ENCODE measurements at regions not wholly inside any gene's neighbourhood (a gene's known extent, or its start where the extent isn't known, plus 50 kb on each side); places are given as distances from the start of the nearest gene placed in this dataset.

DNA sequence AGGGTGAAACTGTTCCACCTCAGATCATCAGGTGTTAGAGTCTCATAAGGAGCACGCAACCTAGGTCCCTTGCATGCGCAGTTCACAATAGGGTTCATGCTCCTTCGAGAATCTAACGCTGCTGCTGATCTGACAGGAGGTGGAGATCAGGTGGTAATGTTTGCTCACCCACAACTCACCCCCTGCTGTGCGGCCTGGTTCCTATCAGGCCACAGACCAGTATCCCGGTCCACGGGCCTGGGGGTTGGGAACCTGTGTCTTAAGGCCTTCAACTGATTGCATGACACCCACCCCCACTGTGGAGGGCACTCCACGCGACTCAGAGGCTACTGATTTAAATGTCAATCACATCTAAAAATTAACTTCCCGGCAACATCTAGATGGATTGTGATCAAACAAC, 411.2 kb upstream of the SULF2 start:
- TF ChIP-seq, protein P1, sequence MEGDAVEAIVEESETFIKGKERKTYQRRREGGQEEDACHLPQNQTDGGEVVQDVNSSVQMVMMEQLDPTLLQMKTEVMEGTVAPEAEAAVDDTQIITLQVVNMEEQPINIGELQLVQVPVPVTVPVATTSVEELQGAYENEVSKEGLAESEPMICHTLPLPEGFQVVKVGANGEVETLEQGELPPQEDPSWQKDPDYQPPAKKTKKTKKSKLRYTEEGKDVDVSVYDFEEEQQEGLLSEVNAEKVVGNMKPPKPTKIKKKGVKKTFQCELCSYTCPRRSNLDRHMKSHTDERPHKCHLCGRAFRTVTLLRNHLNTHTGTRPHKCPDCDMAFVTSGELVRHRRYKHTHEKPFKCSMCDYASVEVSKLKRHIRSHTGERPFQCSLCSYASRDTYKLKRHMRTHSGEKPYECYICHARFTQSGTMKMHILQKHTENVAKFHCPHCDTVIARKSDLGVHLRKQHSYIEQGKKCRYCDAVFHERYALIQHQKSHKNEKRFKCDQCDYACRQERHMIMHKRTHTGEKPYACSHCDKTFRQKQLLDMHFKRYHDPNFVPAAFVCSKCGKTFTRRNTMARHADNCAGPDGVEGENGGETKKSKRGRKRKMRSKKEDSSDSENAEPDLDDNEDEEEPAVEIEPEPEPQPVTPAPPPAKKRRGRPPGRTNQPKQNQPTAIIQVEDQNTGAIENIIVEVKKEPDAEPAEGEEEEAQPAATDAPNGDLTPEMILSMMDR (conservative IDR thresholded peaks at IDR 0.05; ENCODE audit: low read depth, low read length): no peak
- TF ChIP-seq EZH2 (IDR thresholded peaks at IDR 0.05; ENCODE audit: borderline replicate concordance, low read depth, low read length, poor library complexity, severe bottlenecking): no peak

Measured in A673 (cell line).